Testis (tissue), 2 donors: ENCODE measurements at regions not wholly inside any gene's neighbourhood (a gene's known extent, or its start where the extent isn't known, plus 50 kb on each side); places are given as distances from the start of the nearest gene placed in this dataset.

Source experiments
- CTCF ChIP-seq, 3 experiments: fragments of 450-650 bp in 2 of 3; fragments of 200-600 bp in 1 of 3; sonication (generic) in 1 of 3; IDR thresholded peaks; one replicate each; pipeline ENCODE4 v1.5.1; 2016 to 2019; ENCODE audit warnings: antibody characterized with exemption in 3 of 3, mild to moderate bottlenecking in 2 of 3, moderate library complexity in 1 of 3
- POLR2A ChIP-seq: fragments of 450-650 bp; IDR thresholded peaks from one replicate; pipeline ENCODE4 v1.6.1; 2017; ENCODE audit warnings: antibody characterized with exemption, mild to moderate bottlenecking, moderate library complexity

GRCh38 chr14:54343272-54344121 lies 53.3 kb upstream of the CDKN3 start:
- TF ChIP-seq CTCF (IDR thresholded peaks at IDR 0.05), result no peak
- TF ChIP-seq POLR2A, result no peak
